HEK293T (cell line): ENCODE measurements at regions not wholly inside any gene's neighbourhood (a gene's known extent, or its start where the extent isn't known, plus 50 kb on each side); places are given as distances from the start of the nearest gene placed in this dataset.
"Not testable (repeated sequence)": the region's sequence is repeated elsewhere in the genome, so short reads cannot be mapped to it uniquely, and the experiment has no call there.

Source experiments
- CTCF ChIA-PET: fragments of 350-600 bp; formaldehyde crosslinking; extraction: SDS; loops from one replicate; lab custom pipeline; 2021; ENCODE audit warnings: antibody characterized with exemption, inconsistent platforms; lab: Yijun Ruan, JAX
- POLR2A ChIA-PET: fragments of 350-600 bp; formaldehyde crosslinking; extraction: SDS; loops from one replicate; lab custom pipeline; 2020; ENCODE audit warnings: antibody characterized with exemption, inconsistent platforms; lab: Yijun Ruan, JAX
- DNase-seq: peaks from one replicate; pipeline ENCODE4 v3.0.0; 2012; ENCODE audit warnings: mixed read lengths; ENCODE audit errors: extremely low spot score
- ARNT ChIP-seq: fragments of 450-650 bp; IDR thresholded peaks from 2 replicates; pipeline ENCODE4 v1.6.1; 2017; ENCODE audit warnings: mild to moderate bottlenecking
- BHLHE40 ChIP-seq: fragments of 450-650 bp; IDR thresholded peaks from 2 replicates; pipeline ENCODE4 v1.6.1; 2016; ENCODE audit warnings: mild to moderate bottlenecking, moderate library complexity, borderline replicate concordance
- CTBP1 ChIP-seq: fragments of 450-650 bp; IDR thresholded peaks from 2 replicates; pipeline ENCODE4 v1.6.1; 2016; ENCODE audit warnings: borderline replicate concordance
- ELF4 ChIP-seq: fragments of 450-650 bp; IDR thresholded peaks from 2 replicates; pipeline ENCODE4 v1.6.1; 2017; ENCODE audit warnings: antibody characterized with exemption
- FOXA1 ChIP-seq: fragments of 450-650 bp; IDR thresholded peaks from 2 replicates; pipeline ENCODE4 v1.6.1; 2016; ENCODE audit warnings: mild to moderate bottlenecking
- FOXK2 ChIP-seq: fragments of 450-650 bp; IDR thresholded peaks from 2 replicates; pipeline ENCODE4 v1.6.1; 2016; ENCODE audit warnings: mild to moderate bottlenecking
- FOXM1 ChIP-seq: fragments of 450-650 bp; IDR thresholded peaks from 2 replicates; pipeline ENCODE4 v1.6.1; 2017; ENCODE audit warnings: mild to moderate bottlenecking, borderline replicate concordance
- HDGF ChIP-seq: fragments of 450-650 bp; IDR thresholded peaks from 2 replicates; pipeline ENCODE4 v1.6.1; 2017; ENCODE audit warnings: antibody characterized with exemption, borderline replicate concordance
- L3MBTL2 ChIP-seq: fragments of 450-650 bp; conservative IDR thresholded peaks from 2 replicates; pipeline ENCODE4 v1.6.1; 2016; ENCODE audit warnings: mild to moderate bottlenecking
- LEF1 ChIP-seq: fragments of 450-650 bp; IDR thresholded peaks from 2 replicates; pipeline ENCODE4 v1.6.1; 2017; ENCODE audit warnings: mild to moderate bottlenecking, borderline replicate concordance
- NFRKB ChIP-seq: fragments of 450-650 bp; IDR thresholded peaks from 2 replicates; pipeline ENCODE4 v1.6.1; 2016; ENCODE audit warnings: mild to moderate bottlenecking, moderate library complexity
- SP1 ChIP-seq: fragments of 450-650 bp; IDR thresholded peaks from 2 replicates; pipeline ENCODE4 v1.6.1; 2017
- SUZ12 ChIP-seq: fragments of 450-650 bp; IDR thresholded peaks from 2 replicates; pipeline ENCODE4 v1.6.1; 2016; ENCODE audit warnings: mild to moderate bottlenecking
- TARDBP ChIP-seq: fragments of 450-650 bp; IDR thresholded peaks from 2 replicates; pipeline ENCODE4 v1.6.1; 2016
- ZNF384 ChIP-seq: fragments of 450-650 bp; IDR thresholded peaks from 2 replicates; pipeline ENCODE4 v1.6.1; 2016
- TF ChIP-seq, protein P1 (sequence below): fragments of 450-650 bp; IDR thresholded peaks from 2 replicates; pipeline ENCODE4 v1.6.1; 2016

DNA sequence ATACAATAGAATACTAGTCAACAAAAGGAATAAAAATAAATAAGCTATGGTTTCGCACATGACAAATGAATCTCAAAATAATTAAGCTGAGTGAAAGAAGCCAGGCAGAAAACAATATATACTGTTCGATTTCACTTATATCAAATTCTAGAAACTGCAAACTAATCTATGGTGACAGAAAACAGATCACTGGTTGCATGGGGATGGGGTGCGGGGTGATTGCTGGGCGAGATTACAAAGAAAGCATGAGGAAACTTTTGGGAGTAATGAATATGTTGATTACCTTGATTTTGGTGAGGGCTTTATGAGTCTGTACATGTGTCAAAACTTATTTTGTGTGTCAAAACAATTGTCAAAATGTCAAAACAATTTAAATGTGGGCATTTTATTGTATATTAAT is 135.6 kb downstream of the GPR85 start:
- ChIA-PET POLR2A (no interaction called here), CTCF (no interaction called here)
- no peak for TF ChIP-seq LEF1
- no peak for TF ChIP-seq CTBP1
- TF ChIP-seq TARDBP: no peak
- no peak for TF ChIP-seq SP1
- TF ChIP-seq L3MBTL2: no peak
- no peak for TF ChIP-seq ELF4
- TF ChIP-seq BHLHE40: no peak
- no peak for TF ChIP-seq FOXM1
- no peak for TF ChIP-seq ARNT
- no peak for TF ChIP-seq FOXK2
- TF ChIP-seq NFRKB: no peak
- no peak for TF ChIP-seq HDGF
- DNase-seq: no peak

DNA sequence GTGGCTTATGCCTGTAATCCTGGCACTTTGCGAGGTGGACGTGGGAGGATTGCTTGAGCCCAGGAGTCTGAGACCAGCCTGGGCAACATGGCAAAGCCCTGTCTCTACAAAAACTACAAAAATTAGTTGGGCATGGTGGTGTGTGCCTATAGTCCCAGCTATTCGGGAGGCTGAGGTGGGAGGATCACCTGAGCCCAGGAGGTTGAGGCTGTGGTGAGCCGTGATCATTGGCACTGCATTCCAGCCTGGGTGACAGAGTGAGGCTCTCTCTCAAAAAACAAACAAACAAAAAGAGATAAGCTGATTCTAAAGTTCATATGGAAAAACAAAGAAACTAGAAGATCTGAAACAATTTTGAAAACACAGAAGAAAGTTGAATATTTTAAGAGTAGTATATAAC is 136.9 kb downstream of the GPR85 start:
- DNase-seq, POLR2A ChIA-PET, CTCF ChIA-PET: not testable (repeated sequence)

DNA sequence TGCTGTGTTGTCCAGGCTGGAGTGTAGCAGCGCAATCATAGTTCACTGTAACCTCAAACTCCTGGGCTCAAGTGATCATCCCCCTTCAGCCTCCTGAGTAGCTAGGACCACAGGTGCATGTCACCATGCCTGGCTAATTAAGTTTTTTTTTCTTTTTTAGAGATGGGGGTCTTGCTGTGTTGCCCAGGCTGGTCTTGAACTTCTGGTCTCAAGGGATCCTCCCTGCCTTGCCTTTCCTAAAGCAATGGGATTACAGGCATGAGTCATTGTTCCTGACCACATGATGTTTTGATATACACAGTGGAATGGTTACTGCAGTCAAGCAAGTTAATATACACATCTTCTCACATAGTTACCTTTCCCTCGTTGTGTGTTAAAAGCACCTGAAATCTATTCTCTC is 140.3 kb downstream of the GPR85 start:
- no peak for TF ChIP-seq CTBP1
- no peak for TF ChIP-seq SP1
- no peak for TF ChIP-seq NFRKB
- no peak for TF ChIP-seq ELF4
- TF ChIP-seq, protein P1, sequence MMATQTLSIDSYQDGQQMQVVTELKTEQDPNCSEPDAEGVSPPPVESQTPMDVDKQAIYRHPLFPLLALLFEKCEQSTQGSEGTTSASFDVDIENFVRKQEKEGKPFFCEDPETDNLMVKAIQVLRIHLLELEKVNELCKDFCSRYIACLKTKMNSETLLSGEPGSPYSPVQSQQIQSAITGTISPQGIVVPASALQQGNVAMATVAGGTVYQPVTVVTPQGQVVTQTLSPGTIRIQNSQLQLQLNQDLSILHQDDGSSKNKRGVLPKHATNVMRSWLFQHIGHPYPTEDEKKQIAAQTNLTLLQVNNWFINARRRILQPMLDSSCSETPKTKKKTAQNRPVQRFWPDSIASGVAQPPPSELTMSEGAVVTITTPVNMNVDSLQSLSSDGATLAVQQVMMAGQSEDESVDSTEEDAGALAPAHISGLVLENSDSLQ: no peak
- TF ChIP-seq FOXK2: no peak
- TF ChIP-seq TARDBP: no peak
- POLR2A ChIA-PET: no interaction called here
- DNase-seq: no peak
- CTCF ChIA-PET: no interaction called here

DNA sequence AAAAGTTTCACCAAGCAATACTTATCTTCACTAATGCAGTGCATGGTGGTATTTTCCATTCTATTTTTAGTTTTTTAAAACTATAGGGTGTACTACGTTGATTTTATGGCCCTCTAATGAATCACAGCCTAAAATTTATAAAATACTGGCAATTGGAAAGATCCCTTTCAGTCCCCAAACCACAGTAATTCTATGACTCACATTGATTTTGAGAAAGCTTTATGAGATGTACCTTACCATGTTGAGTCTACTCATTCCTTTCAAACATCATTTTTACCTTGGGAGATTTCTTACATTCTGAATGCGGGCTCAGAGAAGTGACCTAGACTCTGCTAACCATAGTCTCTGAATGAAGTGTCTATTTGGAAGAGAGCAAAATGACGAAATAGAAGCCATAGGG is 141.6 kb downstream of the GPR85 start:
- CTCF ChIA-PET: no interaction called here
- no peak for TF ChIP-seq FOXA1
- no peak for TF ChIP-seq HDGF
- TF ChIP-seq TARDBP: no peak
- TF ChIP-seq LEF1: no peak
- no peak for TF ChIP-seq SP1
- no peak for TF ChIP-seq ARNT
- TF ChIP-seq FOXM1: no peak
- no peak for TF ChIP-seq SUZ12
- POLR2A ChIA-PET: no interaction called here
- no peak for DNase-seq

DNA sequence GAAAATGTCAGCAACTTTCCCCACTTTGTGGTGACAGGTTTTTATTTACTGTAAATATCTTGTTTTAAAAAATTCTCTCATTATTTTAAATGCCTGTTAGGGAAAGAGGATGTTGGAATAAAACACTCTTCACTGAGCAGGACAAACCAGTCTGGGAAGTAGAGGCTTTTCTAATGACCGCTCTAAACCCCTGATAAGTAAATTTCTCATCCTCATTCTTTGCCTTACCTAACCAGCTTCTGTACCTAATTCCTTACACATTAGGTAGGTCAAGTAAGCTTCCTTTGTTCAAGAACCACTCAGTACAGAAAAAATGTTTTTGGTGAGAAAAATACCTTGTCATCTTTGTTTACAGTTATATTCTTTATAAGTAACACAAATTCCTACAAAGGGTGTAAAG is 143.6 kb downstream of the GPR85 start:
- CTCF ChIA-PET: no interaction called here
- no peak for DNase-seq
- TF ChIP-seq FOXM1: no peak
- no peak for TF ChIP-seq ARNT
- no peak for TF ChIP-seq HDGF
- TF ChIP-seq ZNF384: no peak
- POLR2A ChIA-PET: no interaction called here

DNA sequence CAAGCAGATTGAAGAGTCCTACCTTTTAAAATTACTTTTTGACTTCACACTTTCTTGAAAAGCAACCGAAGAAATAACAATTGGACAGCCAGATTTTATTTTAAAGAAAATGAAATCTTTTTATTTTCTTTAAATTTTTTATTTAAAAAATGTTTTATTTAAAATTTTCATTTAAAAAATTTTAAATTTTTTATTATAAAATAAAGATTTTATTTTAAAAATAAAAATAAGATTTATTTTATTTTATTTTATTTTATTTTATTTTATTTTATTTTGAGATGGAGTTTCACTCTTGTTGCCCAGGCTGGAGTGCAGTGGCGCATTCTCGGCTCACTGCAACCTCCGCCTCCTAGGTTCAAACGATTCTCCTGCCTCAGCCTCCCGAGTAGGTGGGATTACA is 144.5 kb downstream of the GPR85 start:
- POLR2A ChIA-PET, CTCF ChIA-PET, DNase-seq: not testable (repeated sequence)

DNA sequence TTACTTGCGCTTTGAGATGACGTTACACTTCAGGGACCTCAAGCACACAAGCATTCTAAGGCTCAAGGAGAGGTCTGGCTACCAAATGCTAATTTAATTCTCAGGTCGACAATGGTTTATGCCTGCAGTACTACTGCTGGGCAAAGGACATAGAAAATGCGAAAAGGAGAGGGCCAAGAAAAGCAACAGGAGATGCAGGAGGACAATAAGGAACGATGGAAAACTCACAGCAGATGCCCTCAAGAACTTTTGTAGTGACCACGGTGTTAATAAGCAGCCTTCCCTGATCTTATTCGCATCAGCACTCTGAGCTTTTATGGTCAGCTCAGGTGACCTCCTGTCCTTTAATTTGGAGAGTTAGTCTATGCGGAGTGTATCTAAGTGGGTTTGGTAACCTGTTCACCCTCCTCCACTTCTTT is 146.3 kb downstream of the GPR85 start:
- CTCF ChIA-PET: no interaction called here
- POLR2A ChIA-PET: interaction anchor here (0.6 to 1.1 kb wide), 5 partner anchors 8 to 180 kb away, joined by 3 to 5 read pairs (median 4); partner anchors contain the start of gene GPR85
- no peak for DNase-seq
- peak; percentile 40; the same call in 1 of the 2 replicates for TF ChIP-seq L3MBTL2
- no peak for TF ChIP-seq LEF1

DNA sequence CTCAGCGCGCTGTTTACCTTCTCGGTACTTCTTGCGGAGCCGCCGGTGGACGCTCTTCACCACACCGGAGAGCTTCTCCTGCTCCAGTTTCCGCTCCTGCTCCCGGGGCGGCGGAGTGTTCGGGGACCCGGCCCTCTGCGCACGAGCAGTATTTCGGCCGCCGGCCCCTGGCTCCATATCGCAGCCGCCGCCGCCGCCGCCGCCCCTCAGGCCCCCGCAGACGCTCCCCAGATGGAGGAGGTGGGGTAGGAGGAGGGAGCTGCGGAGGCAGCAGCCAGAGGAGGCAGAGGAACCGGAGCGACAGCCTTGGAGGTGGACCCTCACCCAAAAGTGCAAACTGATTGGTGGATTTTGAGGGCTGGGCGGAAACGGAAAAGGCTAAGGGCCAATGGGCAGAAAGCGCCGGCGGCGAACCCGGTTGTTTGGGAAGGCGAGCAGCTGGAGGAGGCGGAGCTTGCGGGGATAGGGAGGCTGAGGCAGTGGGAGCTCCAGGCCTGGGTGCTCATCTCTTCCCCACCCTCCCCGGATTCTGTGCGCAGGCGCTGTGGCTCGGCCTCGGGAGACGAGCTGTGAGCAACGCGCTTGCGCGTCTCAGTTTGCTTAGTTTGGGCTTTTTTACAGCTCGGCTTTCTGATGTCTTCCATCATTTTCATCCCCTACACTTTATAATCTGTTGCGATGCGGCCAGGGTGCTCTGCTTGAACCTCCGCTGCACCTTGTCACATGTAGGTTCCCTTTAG is 146.9 kb downstream of the GPR85 start:
- CTCF ChIA-PET: no interaction called here
- POLR2A ChIA-PET: interaction anchor here (0.6 to 1.1 kb wide), 6 partner anchors 8 to 180 kb away, joined by 3 to 5 read pairs (median 4); partner anchors contain the start of gene GPR85
- TF ChIP-seq FOXM1 (no peak), ELF4 (no peak)
- TF ChIP-seq, protein P1: peak; percentile 97
- peak; percentile 95 for DNase-seq
